IMR-90 (cell line): ENCODE measurements at regions not wholly inside any gene's neighbourhood (a gene's known extent, or its start where the extent isn't known, plus 50 kb on each side); places are given as distances from the start of the nearest gene placed in this dataset.

Source experiments
- ATAC-seq: fragments of 200-7000 bp; cut with Tn5 transposase; 2 replicates; pipeline ENCODE4 v1.9.1; 2020; ENCODE audit warnings: low read depth, mild to moderate bottlenecking, moderate library complexity
- BruUV-seq: library from RNA; stranded (reverse); fragments of 400-500 nt; replicated peaks from 2 replicates; lab custom pipeline; 2021; lab: Mats Ljungman, UMichigan
- CTCF ChIA-PET: fragments of 300-600 bp; formaldehyde crosslinking; extraction: SDS; loops from one replicate; lab custom pipeline; 2021; ENCODE audit warnings: antibody characterized with exemption; lab: Yijun Ruan, JAX
- POLR2A ChIA-PET: fragments of 300-600 bp; sonication (Branson Sonifier 250); formaldehyde crosslinking; loops from one replicate; lab custom pipeline; 2022; ENCODE audit warnings: antibody characterized with exemption; ENCODE audit not compliant: unreplicated experiment; lab: Charles Lee
- DNase-seq: peaks from one replicate; pipeline ENCODE4 v3.0.0; 2013
- H2AFZ ChIP-seq: replicated peaks from 2 replicates; pipeline ENCODE3; 2013; ENCODE audit warnings: low read length, mild to moderate bottlenecking; ENCODE audit not compliant: poor library complexity
- H2AK5ac ChIP-seq: 2 replicates; pipeline ENCODE4 v1.6.1; 2013; ENCODE audit warnings: low read depth, low read length, inconsistent platforms
- H2AK9ac ChIP-seq: replicated peaks from 2 replicates; pipeline ENCODE3; 2013; ENCODE audit warnings: mild to moderate bottlenecking, low read depth, low read length, moderate library complexity; ENCODE audit not compliant: poor library complexity
- H2BK120ac ChIP-seq: 2 replicates; pipeline ENCODE4 v1.6.1; 2013; ENCODE audit warnings: low read depth, low read length, inconsistent platforms
- H2BK15ac ChIP-seq: 3 replicates; pipeline ENCODE4 v1.6.1; 2013; ENCODE audit warnings: low read depth, low read length, inconsistent platforms
- H2BK20ac ChIP-seq: 2 replicates; pipeline ENCODE4 v1.6.1; 2013; ENCODE audit warnings: low read depth, mild to moderate bottlenecking, inconsistent platforms, low read length, moderate library complexity
- H2BK5ac ChIP-seq: 2 replicates; pipeline ENCODE4 v1.6.1; 2013; ENCODE audit warnings: mild to moderate bottlenecking, low read depth, low read length, inconsistent platforms; ENCODE audit not compliant: poor library complexity, severe bottlenecking
- H3K14ac ChIP-seq: replicated peaks from 2 replicates; pipeline ENCODE4 v1.6.1; 2013; ENCODE audit warnings: low read depth, low read length, inconsistent platforms
- H3K18ac ChIP-seq: 2 replicates; pipeline ENCODE4 v1.6.1; 2013; ENCODE audit warnings: low read depth, low read length, control low read depth
- H3K23ac ChIP-seq: 2 replicates; pipeline ENCODE4 v1.6.1; 2013; ENCODE audit warnings: low read depth, low read length, inconsistent platforms
- H3K27ac ChIP-seq: 2 replicates; pipeline ENCODE4 v1.5.1; 2013; ENCODE audit warnings: mild to moderate bottlenecking, control low read depth, low read length; ENCODE audit not compliant: insufficient read depth
- H3K27me3 ChIP-seq: 2 replicates; pipeline ENCODE4 v1.6.1; 2013; ENCODE audit warnings: low read length; ENCODE audit not compliant: control insufficient read depth, insufficient read depth
- H3K36me3 ChIP-seq: 2 replicates; pipeline ENCODE4 v1.6.1; 2013; ENCODE audit warnings: low read length, mixed read lengths; ENCODE audit not compliant: control insufficient read depth, insufficient read depth
- H3K4ac ChIP-seq: 2 replicates; pipeline ENCODE4 v1.6.1; 2013; ENCODE audit warnings: low read depth, low read length, inconsistent platforms
- H3K4me1 ChIP-seq: 2 replicates; pipeline ENCODE4 v1.6.1; 2013; ENCODE audit warnings: low read length, mixed read lengths; ENCODE audit not compliant: control insufficient read depth, insufficient read depth
- H3K4me2 ChIP-seq: 2 replicates; pipeline ENCODE4 v1.6.1; 2013; ENCODE audit warnings: low read depth, mild to moderate bottlenecking, control low read depth, low read length, moderate library complexity
- H3K4me3 ChIP-seq: 2 replicates; pipeline ENCODE4 v1.5.1; 2013; ENCODE audit warnings: low read depth, mild to moderate bottlenecking, control low read depth, low read length, moderate library complexity; ENCODE audit not compliant: insufficient read depth
- H3K56ac ChIP-seq: 2 replicates; pipeline ENCODE4 v1.6.1; 2013; ENCODE audit warnings: low read length, inconsistent platforms; ENCODE audit not compliant: insufficient read depth; ENCODE audit errors: extremely low read depth
- H3K79me1 ChIP-seq, 2 experiments: 2 replicates each; pipeline ENCODE4 v1.6.1; 2013; ENCODE audit warnings: low read length in 2 of 2, inconsistent platforms in 1 of 2, low read depth in 1 of 2
- H3K9ac ChIP-seq: 2 replicates; pipeline ENCODE4 v1.6.1; 2013; ENCODE audit warnings: low read depth, low read length, control low read depth
- H3K9me1 ChIP-seq: 2 replicates; pipeline ENCODE4 v1.6.1; 2013; ENCODE audit warnings: low read length, inconsistent platforms; ENCODE audit not compliant: insufficient read depth
- H3K9me3 ChIP-seq: 2 replicates; pipeline ENCODE4 v1.6.1; 2013; ENCODE audit warnings: low read length; ENCODE audit not compliant: control insufficient read depth, insufficient read depth
- H4K20me1 ChIP-seq: 2 replicates; pipeline ENCODE4 v1.6.1; 2013; ENCODE audit warnings: low read length, inconsistent platforms; ENCODE audit not compliant: insufficient read depth
- H4K5ac ChIP-seq: 2 replicates; pipeline ENCODE4 v1.6.1; 2013; ENCODE audit warnings: mild to moderate bottlenecking, low read depth, low read length, control low read depth
- H4K8ac ChIP-seq, 2 experiments: 2 replicates each; pipeline ENCODE4 v1.6.1; 2013; ENCODE audit warnings: low read depth in 2 of 2, low read length in 2 of 2, control low read depth in 1 of 2, inconsistent platforms in 1 of 2
- H4K91ac ChIP-seq: 2 replicates; pipeline ENCODE4 v1.6.1; 2013; ENCODE audit warnings: low read depth, low read length, inconsistent platforms; ENCODE audit not compliant: insufficient read depth
- BHLHE40 ChIP-seq: fragments of 150-350 bp; IDR thresholded peaks from 2 replicates; pipeline ENCODE4 v1.6.1; 2016; ENCODE audit warnings: mild to moderate bottlenecking, low read depth, low read length
- FOS ChIP-seq: fragments of 150-350 bp; IDR thresholded peaks from 2 replicates; pipeline ENCODE4 v1.6.1; 2016; ENCODE audit warnings: low read depth, low read length
- NFE2L2 ChIP-seq: fragments of 150-350 bp; IDR thresholded peaks from 2 replicates; pipeline ENCODE4 v1.6.1; 2016; ENCODE audit warnings: low read depth, mild to moderate bottlenecking, low read length
- WGBS, 2 experiments: methylation state at CpG; one replicate each; pipeline versions ENCODE4 v1.1.5 to v1.1.7; 2013; ENCODE audit warnings: missing lambda C conversion rate in 2 of 2; ENCODE audit not compliant: insufficient read length in 1 of 2; ENCODE audit errors: extremely low coverage in 2 of 2; 5-methylcytosine and 5-hydroxymethylcytosine counted together
- dilution Hi-C: fragments of 300-500 bp; cut with HindIII; formaldehyde crosslinking; loops from one replicate; pipeline ENCODE4 v1.14.3; 2018; ENCODE audit warnings: low sequenced_read_pairs; ENCODE audit not compliant: unreplicated experiment
- in situ Hi-C: fragments of 300-500 bp; cut with MboI; formaldehyde crosslinking; loops from 3 replicates; pipeline ENCODE4 v1.14.3; 2019; ENCODE audit warnings: low sequenced_read_pairs, inconsistent platforms, mixed read lengths
- intact Hi-C: fragments of 100-400 bp; cut with micrococcal nuclease; formaldehyde crosslinking; loops from 2 replicates; pipeline ENCODE4 v1.10.0; 2022
- TF ChIP-seq, protein P1 (sequence below): conservative IDR thresholded peaks from 2 replicates; pipeline ENCODE4 v1.5.1; 2012; ENCODE audit warnings: mild to moderate bottlenecking, low read depth, low read length, improper control_type of control experiment

DNA sequence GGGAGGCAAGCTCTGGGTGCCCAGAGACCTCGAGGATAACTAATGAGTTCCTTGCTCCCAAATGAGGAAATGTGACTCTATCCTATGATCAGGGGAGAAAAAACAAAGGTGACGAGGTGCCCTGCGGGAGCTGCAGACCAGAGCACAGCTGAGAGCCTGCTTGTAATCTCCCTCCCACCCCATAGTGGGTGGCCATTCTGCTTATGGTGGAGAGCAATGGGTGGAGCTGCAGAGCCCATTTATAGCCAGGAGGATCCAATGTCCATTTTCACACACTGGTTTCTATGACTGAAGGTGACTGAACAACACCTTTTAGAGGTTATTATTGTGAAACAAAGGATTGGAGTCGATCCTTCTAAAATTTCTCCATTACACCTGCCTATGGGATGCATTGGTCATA, 153.3 kb downstream of the COL6A3 start:
- peak overlapping the region; percentile 66; the same call in 1 of the 2 replicates for H3K27ac ChIP-seq
- H3K56ac ChIP-seq: peak overlapping the region; percentile 20
- H3K27me3 ChIP-seq: no peaks in the 10 kb centered on the region
- H3K9me1 ChIP-seq: peaks cover 33% of the 10 kb centered on the region
- peak overlapping the region; percentile 55 to 77; a peak in 3 of 4 replicates for H4K8ac ChIP-seq
- H2AK9ac ChIP-seq: peak overlapping the region; percentile 29
- BruUV-seq: no TSS peak
- H2AFZ ChIP-seq: no peak overlapping the region
- in situ Hi-C loops: no loop called here
- peak overlapping the region; percentile 83 for H4K5ac ChIP-seq
- H2BK5ac ChIP-seq: peak overlapping the region; percentile 78
- H2AK5ac ChIP-seq: peak overlapping the region; percentile 94
- ATAC-seq (no peak), DNase-seq (no peak)
- WGBS, 2 experiments: 80% methylated on average over 1 of the region's 4 CpGs; no CpG with 5 or more reads in 1 of the 2 experiments
- peak overlapping the region; percentile 88 for H2BK15ac ChIP-seq
- H3K4me3 ChIP-seq: no peak overlapping the region
- H3K14ac ChIP-seq: peak overlapping the region; percentile 54; the same call in 1 of the 2 replicates
- no peaks in the 10 kb centered on the region for H4K20me1 ChIP-seq
- peak overlapping the region; percentile 85 for H3K4ac ChIP-seq
- H3K23ac ChIP-seq: peak overlapping the region; percentile 19; the same call in 1 of the 2 replicates
- H3K9me3 ChIP-seq: no peaks in the 10 kb centered on the region
- intact Hi-C loops: no loop called here
- H2BK120ac ChIP-seq: peak overlapping the region; percentile 93
- ChIA-PET POLR2A (interaction anchor here (0.7 to 1.0 kb wide), 2 partner anchors 99 to 150 kb away, joined by 3 to 11 read pairs; no protein-coding TSS in a partner anchor), CTCF (interaction anchor here (0.7 kb wide), 1 partner anchor 21 kb away, joined by 5 read pairs; no protein-coding TSS in a partner anchor)
- no peak overlapping the region for H3K9ac ChIP-seq
- TF ChIP-seq, protein P1, sequence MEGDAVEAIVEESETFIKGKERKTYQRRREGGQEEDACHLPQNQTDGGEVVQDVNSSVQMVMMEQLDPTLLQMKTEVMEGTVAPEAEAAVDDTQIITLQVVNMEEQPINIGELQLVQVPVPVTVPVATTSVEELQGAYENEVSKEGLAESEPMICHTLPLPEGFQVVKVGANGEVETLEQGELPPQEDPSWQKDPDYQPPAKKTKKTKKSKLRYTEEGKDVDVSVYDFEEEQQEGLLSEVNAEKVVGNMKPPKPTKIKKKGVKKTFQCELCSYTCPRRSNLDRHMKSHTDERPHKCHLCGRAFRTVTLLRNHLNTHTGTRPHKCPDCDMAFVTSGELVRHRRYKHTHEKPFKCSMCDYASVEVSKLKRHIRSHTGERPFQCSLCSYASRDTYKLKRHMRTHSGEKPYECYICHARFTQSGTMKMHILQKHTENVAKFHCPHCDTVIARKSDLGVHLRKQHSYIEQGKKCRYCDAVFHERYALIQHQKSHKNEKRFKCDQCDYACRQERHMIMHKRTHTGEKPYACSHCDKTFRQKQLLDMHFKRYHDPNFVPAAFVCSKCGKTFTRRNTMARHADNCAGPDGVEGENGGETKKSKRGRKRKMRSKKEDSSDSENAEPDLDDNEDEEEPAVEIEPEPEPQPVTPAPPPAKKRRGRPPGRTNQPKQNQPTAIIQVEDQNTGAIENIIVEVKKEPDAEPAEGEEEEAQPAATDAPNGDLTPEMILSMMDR: no peak
- TF ChIP-seq NFE2L2: no peak
- no peak for TF ChIP-seq FOS
- TF ChIP-seq BHLHE40: no peak
- H2BK20ac ChIP-seq: peak overlapping the region; percentile 95
- peak overlapping the region; percentile 90 for H4K91ac ChIP-seq
- dilution Hi-C loops: no loop called here
- peak overlapping the region; percentile 93 for H3K18ac ChIP-seq
- H3K36me3 ChIP-seq: no peaks in the 10 kb centered on the region
- peaks cover 47% of the 10 kb centered on the region for H3K4me1 ChIP-seq
- no peak overlapping the region for H3K4me2 ChIP-seq
- H3K79me1 ChIP-seq: peaks cover 19 to 37% of the 10 kb centered on the region in 2 experiments
